ENCODE measurements at regions not wholly inside any gene's neighbourhood (a gene's known extent, or its start where the extent isn't known, plus 50 kb on each side); places are given as distances from the start of the nearest gene placed in this dataset.

DNA sequence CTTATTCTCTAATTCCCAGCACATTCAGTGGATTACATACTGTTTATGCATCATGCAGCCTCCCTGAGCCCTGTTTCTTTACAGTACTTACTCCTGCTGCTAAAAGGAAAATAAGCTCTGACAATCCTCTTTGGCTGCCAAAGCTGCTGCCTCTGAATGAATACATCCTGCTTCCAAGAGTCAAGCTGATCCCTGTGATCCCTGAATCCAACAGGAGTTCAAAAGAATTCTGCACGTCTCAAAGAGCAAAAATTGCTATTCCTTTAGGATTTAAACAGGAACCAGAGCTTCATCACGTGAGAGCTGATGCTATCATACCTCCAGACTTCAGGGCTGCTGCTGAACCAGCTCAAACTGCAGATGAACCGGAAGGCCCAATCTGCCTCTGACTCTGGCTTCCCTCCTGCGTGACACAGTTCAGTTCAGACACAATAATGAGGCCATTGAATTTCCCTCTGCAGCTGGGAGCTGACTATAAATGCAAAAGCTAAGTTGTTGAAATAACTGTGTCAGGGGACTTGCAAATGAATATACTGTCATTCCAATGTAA lies 851.0 kb upstream of the PHF14 start:
- DNase-seq (ENCODE audit: low read depth): no peak

DNA sequence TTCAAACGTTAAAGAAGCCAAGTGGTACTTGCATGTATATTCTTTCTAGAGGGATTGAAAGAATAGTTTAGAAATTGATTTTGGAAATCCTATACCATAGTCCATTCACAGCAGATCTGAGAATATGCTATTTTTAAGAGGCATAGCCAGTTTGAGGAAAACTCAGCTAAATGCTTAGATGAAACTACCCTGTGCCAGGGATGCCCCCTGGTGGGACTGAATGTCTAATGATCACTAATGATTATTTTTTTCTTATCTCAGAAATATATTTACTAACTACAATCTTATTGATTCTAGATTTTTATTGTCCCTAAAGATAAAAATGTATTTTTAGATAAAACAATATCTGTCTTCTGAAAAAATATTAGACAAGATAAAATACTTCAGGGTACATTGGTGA lies 844.9 kb upstream of the PHF14 start:
- DNase-seq (ENCODE audit: low read depth): no peak

DNA sequence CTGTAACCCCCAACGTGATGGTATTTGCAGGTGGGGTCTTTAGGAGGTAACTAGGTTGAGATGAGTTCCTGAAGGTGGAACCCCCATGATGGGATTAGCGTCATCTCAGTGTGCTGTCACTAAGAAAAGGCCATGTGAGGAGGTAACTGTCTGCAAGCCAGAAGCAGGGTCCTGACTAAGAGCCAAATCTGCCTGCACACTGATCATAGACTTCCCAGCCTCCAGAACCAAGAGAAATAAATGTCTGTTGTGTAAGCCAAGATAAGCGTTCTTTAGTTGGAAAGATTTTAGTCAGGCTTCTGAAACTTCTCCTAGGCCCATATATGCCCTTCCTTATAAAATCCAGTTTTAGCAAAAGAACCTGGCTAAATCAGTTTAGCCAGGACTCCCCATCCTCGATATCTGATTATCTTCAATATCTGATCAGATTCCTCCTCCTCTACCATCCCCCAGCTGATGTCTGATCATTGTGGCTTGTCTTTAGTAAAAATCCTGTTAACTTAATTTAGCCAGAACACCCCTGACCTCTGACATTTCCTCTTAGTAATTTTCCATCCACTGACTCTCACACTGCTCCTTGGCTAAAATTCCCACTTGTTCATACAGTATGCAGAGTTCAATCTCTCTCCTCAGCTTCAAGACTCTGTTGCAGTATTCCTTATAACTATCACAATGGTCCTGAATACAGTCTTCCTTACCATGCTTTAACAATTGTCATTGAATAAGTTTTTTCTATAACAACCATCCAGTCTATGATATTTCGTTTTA lies 835.4 kb upstream of the PHF14 start:
- no peak for DNase-seq (ENCODE audit: low read depth)

DNA sequence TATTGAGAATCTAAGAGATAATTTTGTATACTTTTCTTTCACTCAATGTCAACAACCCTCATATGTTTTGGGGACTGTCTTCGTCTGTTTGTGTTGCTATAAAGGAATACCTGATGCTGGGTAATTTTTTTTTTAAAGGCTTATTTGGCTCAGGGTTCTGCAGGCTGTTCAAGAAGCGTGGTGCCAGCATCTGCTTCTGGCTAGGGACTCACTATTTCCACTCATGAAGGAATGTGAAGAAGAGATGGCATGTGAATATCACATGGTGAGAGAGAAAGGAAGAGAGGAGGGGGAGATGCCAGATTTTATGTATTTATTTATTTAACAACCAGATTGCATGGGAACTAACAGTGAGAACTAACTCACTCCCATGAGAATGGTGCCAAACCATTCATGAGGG lies 827.4 kb upstream of the PHF14 start:
- DNase-seq (ENCODE audit: low read depth): no peak

DNA sequence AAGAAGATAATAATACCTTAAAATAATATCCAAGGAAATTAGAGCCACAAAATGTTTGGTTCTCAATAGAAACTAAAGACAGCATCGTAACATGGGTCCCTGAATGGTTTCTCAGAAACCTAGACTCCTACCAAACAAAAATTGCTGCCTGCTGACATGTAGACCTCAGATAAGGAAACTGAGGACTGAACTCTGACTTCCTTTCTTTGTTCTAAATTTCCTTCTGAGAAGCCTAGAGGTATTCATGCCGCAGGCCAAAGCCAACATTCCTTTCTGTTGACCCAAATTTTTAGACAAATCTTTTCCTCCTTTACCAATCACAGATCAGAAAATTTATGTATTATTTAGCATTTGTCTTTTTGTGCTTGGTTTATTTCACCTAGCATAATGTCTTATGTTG lies 816.7 kb upstream of the PHF14 start:
- DNase-seq (ENCODE audit: low read depth): no peak

DNA sequence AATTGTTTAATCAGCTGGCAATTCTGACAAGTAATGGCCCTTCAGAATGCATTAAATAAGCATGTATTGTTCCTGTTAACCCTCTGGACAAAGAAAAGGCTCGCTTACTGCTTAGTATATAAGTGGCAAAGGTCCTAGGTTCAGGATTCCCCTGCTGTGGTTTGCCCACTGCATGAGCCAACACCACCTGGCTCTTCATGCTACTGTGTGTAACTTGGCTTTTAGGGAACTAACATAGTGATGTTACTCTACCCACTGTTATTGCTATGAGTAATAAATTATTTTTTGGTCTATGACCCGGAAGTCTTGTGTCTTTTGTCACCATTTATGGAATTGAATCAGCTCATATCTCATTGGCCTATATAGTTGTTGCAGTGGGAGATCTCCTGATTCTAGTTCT lies 791.7 kb upstream of the PHF14 start:
- DNase-seq (ENCODE audit: low read depth): no peak

DNA sequence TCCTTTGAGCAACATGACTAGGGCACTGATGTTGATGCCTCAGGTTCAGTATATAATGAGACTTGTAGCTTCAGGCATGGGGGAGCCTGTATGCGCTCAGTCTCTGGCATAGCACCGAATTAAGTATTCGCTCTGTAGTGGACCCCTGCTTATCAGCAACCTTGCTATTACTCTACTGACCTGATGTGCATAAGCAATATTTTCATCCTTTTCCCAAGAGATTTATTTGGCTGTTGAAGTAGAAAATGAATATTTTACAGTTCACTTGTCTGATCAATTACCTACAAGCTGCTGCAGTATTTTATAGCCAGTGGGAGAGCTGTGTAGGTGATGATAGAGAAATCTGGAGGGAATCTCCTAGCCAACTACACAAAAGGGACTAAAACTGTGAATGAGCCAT lies 781.6 kb upstream of the PHF14 start:
- DNase-seq (ENCODE audit: low read depth): no peak

DNA sequence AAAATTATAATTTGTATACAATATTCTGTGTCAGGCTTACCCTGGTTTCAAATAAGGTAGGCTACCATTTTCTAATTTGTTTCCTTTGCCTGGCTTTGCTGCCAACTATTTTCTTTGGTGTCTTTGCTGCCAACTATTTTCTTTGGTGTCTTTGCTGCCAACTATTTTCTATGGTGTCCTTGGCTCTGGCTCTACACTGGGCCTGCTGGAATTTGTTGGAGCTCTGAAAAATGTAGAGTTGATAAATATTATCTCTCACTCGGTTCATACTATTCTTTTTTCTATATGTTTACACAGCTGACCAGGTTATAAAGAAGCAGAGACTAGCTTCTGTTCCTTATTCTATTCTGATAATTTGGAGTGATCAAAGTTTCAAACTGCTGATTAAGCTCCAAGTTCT lies 768.0 kb upstream of the PHF14 start:
- no peak for DNase-seq (ENCODE audit: low read depth)

DNA sequence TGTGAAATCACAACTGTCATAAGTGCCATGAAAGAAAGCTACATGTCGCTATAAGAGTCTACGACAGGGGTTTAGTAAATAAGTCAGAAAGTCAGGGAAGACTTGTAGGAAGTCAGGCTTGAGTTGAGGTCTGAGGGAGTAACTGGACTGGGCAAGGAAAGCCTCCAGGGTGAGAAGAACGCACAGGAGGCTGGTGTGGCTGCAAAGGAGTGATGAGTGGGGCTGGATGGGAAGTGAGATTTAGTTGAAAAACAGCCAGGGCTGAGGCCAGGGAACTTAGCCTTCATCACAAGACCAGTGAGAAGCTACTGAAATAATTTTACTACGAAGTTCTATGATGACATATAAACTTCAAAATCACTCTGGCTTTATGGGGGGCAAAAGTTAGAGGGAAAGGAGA lies 763.7 kb upstream of the PHF14 start:
- no peak for DNase-seq (ENCODE audit: low read depth)

DNA sequence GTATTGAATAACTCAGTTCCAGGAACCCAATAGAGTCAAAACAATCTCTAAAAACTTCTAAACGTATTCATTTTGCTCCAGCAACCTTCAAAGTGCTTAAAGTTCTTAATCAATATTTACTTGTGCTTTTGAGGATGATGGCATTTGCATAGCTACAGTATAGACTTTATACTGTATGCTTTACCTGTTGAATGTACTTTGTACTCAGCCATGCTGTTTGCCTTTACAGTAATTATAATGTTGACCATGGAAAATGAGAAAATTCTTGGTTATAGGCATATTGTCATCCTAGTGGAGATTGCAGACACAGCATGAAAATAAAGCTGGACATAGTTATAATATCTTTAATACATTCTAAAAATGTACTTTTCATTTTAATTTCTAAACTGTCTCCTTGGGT lies 762.7 kb upstream of the PHF14 start:
- no peak for DNase-seq (ENCODE audit: low read depth)

DNA sequence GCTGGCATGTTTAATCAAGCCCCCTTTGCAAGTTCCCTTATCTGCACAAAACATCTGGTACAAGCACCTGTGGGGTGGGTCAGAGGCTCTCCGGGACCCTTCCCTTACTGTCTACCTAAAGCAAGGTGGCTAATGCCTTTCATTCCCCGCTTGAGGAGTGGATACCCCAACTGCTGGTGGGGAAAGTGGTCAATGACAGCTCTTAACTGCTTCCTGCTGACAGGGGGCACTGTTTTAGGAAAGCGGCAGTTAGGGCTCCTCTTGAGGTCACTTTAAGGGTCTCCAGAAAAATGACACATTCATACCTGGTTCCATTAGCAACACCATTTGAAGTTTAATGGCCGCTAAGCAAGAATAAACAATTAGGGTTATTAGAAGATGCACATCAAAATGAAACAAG lies 761.8 kb upstream of the PHF14 start:
- DNase-seq (ENCODE audit: low read depth): no peak

DNA sequence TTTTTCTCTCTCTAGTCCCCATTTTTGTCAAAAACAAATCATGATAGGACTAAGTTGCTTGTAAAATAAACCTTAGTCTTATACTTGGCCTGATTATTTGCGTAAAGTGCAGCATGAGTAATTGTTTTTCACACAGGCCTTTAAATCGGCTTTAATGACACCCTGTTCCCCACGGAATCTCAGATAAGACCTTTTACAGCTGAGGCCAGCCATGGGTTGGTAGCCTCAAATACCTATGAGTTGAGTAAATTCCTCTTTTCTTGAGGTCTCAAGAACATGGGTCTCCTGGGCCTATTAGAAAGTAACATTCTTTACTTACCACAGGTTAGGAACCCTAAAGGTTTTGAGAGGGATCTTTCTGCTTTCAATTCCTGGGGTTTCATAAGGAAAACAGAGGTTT lies 761.0 kb upstream of the PHF14 start:
- DNase-seq (ENCODE audit: low read depth): no peak

DNA sequence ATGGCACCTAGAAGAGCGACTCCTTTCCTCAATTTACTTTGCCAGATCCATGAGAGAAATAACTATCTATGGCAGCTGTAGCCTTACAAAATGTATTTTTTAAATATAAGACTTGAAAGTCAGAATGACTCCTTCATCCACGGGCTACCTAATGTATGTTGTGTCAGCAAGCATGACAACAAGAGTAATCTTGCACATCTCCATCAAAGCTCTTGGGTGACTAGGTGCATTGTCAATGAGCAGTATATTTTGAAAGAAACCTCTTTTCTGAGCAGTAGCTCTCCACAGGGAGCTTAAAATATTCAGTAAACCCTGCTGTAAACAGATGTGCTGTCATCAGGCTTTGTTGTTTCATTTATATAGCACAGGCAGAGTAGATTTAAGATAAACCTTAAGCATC lies 757.2 kb upstream of the PHF14 start:
- no peak for DNase-seq (ENCODE audit: low read depth)

DNA sequence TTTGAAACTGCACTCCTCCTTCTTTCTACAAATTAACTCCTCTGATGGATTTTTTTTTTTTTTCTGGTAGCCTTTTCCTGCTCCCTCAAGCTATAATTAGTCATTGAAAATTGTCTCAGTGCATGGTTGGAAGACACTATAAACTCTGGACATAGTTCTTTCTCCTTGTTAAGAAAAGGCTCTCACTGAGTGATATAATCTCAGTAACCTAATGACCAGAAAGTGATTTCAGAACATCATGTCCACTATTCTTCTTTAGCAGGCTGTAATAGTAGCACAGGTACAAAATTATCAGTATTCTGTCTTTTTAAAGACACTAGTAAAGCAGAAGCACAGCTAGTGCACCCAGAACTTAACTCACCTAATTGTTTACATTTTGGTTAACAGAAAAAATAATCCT lies 752.6 kb upstream of the PHF14 start:
- no peak for DNase-seq (ENCODE audit: low read depth)

DNA sequence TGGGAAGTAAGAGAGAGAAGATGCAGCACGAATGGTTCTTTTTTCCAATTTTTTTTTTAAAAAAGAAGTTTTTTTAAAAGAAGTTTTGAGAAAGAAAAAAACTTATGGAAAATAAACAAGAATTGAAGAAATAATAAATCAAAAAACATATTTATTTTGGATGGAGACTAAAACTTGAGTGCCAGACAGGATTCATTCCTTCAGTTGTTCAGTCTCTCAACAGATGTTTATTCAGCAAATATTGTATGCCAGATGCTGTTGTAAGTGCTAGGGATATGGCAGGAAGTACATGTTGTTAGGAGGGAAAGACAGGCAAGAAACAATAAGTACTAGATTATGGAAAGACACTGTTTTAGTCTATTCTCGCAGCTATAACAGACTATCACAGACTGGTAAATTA lies 750.7 kb upstream of the PHF14 start:
- DNase-seq (ENCODE audit: low read depth): no peak

DNA sequence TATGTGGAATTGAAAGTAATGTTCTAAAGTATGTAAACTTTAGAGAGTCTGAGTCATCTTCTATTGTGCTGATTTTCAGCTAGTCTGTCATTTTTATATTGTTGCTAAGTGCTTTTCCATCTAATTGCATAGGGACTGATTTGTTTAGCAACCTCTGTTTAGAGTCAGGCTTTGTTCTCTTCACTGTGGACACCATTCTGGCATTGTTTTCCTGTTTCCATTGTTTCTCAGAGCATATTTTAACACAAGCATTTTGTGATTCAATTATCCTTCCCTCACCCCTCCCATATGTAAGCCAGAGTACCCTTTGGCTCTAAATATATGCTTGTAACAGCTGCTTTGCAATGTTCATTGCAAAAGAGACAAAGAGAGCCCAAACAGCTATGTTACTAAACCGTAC lies 748.4 kb upstream of the PHF14 start:
- no peak for DNase-seq (ENCODE audit: low read depth)

DNA sequence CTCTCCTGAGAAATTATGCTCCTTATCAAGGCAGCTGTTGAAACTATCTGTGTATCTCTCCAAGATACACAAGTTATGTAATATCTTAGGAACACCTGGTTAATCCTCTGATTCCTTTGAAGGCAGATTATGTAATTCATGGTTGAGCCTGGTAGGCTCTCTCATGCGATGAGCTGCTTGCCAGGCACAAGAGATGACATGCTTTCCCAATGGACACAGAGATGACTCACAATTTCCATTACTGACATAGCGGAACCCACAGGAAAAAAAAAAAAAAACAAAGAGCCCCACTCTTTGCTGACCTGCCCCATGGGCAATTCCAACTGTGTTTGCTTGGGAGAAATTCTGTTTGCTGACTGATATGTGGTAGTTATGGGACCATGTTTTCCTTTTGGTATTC lies 736.4 kb upstream of the PHF14 start:
- peak; percentile 1 for DNase-seq (ENCODE audit: low read depth)

DNA sequence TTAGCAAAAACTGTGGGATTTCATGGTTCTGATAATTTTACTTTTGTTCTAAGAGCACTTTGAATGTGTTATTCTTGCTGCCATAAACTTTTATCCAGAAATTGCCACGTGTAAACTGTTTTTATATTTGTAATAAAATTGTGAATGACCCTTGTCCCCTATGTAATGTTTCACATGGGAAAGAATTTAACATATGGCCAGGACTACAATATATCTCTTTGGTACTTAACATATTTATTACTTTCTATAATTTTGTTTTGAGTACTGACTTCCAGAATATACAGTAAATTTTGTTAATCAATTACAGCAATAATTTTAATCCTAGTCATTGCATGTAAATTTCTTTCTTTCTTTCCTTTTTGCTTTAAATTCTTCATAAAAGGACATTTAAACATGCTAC lies 735.0 kb upstream of the PHF14 start:
- DNase-seq (ENCODE audit: low read depth): no peak

DNA sequence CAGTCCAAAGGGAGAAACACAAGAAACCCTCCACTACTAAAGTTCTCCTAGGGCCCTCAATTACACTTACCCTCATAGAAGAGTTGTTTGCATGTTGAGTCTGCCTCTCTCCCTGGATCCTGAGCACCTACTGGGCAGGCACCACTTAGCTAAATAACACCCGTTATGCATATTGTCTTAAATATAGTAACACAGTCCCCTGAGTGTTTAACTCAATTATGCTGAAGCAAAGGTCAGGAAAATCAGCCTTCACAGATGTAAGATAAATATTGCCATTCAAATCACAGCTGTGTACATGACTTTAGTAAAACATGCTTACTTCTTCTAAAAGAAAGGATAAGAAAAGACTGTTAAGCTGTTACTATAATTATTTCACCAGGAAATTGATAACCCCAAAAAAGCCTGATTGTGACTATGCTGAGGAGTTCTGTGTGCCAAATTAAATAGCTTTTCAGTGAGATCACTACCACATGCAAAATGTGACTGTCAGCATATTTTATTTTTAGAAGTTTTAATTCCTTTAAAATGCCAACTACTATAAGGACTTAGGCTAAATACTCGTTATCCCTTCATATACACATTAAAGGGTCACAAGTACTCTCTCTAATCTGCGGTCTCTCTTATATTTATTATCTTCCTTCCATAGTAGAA lies 733.9 kb upstream of the PHF14 start:
- no peak for DNase-seq (ENCODE audit: low read depth)

DNA sequence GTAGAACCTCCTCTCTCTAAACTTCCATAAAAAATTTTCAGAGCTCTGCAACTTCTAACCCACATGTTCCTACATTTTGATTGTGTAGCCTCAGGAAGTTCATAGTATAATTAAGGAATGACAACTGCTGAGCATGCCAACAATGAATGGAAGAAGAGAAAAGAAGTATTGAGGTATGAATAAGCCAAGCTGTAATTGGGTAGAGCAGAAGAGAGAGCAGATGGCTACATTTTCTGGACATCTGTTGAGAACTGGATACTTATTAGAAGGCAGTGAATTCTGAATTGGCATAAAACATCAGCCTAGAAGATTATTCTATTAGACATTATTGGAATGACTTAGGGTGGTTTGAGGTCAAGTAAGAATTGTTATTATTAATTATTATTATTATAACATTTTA lies 728.3 kb upstream of the PHF14 start:
- no peak for DNase-seq (ENCODE audit: low read depth)

DNA sequence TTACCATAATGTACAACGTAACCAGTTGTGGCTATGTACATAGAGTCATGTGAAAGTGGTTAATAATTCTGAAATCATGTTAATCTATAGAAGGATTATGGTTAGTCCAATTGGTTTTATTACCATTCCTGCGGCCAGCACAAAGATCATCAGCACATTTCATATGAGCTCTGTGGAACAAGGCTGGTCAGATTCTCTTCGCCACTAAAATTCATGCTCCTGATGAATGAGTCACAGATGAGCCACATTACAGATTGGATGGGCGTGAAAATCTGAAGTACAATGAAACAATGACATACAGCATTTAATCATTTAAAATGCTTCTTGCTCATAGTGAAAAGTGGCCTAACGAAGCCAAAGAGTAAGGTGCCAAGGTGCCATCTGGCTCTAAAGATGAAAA lies 716.2 kb upstream of the PHF14 start:
- DNase-seq (ENCODE audit: low read depth): no peak

DNA sequence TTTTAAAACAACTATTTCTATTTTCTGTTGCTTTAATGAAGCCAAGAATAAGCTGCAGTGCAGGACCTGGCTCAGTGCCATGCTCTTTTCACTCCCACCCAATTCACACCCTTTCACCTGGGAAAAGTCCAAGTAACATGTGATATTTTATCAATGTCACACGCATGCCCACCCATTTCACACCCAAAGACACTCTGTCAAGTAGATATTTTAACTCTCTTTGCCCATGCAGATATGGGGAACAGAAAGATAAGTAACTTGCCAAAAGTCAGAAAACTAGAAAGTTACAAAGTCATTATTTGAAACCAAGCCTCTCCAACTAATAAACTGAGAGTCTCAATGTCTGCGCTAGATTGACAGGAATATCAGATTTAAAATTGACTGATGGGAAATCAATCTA lies 706.7 kb upstream of the PHF14 start:
- no peak for DNase-seq (ENCODE audit: low read depth)

DNA sequence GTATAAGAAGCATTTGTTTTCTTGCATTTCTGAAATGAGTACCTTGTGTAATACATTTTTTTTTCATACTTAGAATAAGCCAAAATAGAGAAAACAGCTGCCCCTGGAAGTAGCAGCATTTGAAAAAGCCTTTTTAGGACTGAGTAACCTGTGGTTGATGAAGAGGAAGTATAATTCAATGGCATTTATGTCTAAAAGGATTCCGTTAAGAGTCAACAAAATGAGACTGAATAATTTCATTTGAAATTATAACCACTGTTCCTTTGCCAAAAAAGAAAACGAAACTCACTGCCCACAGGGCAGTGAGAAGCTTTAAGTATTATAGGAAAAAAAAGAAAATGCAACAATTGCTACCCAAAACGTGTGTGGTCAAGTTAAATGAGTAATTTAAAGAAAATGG lies 705.6 kb upstream of the PHF14 start:
- DNase-seq (ENCODE audit: low read depth): no peak

DNA sequence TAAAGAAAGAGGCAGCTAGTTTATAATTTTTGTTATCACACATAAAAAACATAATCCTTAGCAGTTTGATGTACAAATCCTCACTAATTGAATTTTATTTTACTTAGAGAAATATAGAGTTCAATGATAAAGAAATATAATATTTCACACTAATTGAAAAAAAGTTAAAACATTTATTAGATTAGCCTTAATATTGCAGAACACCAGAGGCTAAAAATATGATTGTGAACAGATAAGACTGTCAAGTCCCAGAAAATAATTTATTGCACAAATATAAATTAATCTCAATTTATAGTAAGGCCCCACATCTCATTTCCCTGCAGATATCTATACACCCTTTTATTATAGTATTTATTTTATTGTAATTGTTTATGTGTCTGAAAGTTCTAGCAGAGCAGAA lies 690.8 kb upstream of the PHF14 start:
- DNase-seq (ENCODE audit: low read depth): no peak

Measured in M059J (cell line).